Body of pancreas (tissue), 4 donors: ENCODE measurements at regions not wholly inside any gene's neighbourhood (a gene's known extent, or its start where the extent isn't known, plus 50 kb on each side); places are given as distances from the start of the nearest gene placed in this dataset.

Source experiments
- ATAC-seq: fragments of 150-250 bp; one replicate; pipeline ENCODE4 v1.9.1; 2016
- DNase-seq, 4 donors: peaks; one replicate each; pipeline ENCODE4 v3.0.0-alpha.2; 2019
- H3K27ac ChIP-seq, 4 donors: fragments of 200-600 bp; sonication (generic); 1 replicate in 3 of 4; 2 replicates in 1 of 4; pipeline versions ENCODE4 v1.5.1 to v1.6.1; 2016 to 2019; ENCODE audit warnings: mild to moderate bottlenecking in 1 of 4, mixed read lengths in 1 of 4, moderate library complexity in 1 of 4
- H3K27me3 ChIP-seq, 2 donors: fragments of 200-600 bp; sonication (generic); one replicate each; pipeline ENCODE4 v1.6.0; 2016; ENCODE audit warnings: mild to moderate bottlenecking in 1 of 2
- H3K36me3 ChIP-seq, 2 donors: fragments of 200-600 bp; sonication (generic); replicated peaks in 1 of 2; 2 replicates each; pipeline ENCODE4 v1.5.1; 2016; ENCODE audit warnings: low read depth in 2 of 2; ENCODE audit not compliant: insufficient read depth in 1 of 2
- H3K4me1 ChIP-seq: fragments of 200-600 bp; sonication (generic); one replicate; pipeline ENCODE4 v1.6.0; 2016
- H3K4me3 ChIP-seq, 2 donors: fragments of 200-600 bp; sonication (generic); 1 replicate in 1 of 2; 2 replicates in 1 of 2; pipeline ENCODE4 v1.5.1; 2016 to 2019
- H3K9me3 ChIP-seq, 3 donors: fragments of 200-600 bp; sonication (generic); 1 replicate in 2 of 3; 2 replicates in 1 of 3; pipeline ENCODE4 v1.5.1; 2016
- CTCF ChIP-seq, 7 experiments: fragments of 450-650 bp in 4 of 7; fragments of 200-600 bp in 3 of 7; sonication (generic) in 3 of 7; IDR thresholded peaks; one replicate each; pipeline ENCODE4 v1.5.1; 2016 to 2019; ENCODE audit warnings: antibody characterized with exemption in 7 of 7
- POLR2A ChIP-seq, 3 donors: fragments of 450-650 bp; IDR thresholded peaks; one replicate each; pipeline ENCODE4 v1.6.1; 2016; ENCODE audit warnings: antibody characterized with exemption in 3 of 3, mild to moderate bottlenecking in 2 of 3
- WGBS, 2 donors: methylation state at CpG; one replicate each; pipeline ENCODE4 v1.1.5; 2017; 5-methylcytosine and 5-hydroxymethylcytosine counted together
- intact Hi-C: fragments of 100-400 bp; cut with DNase I; formaldehyde crosslinking; loops from one replicate; pipeline ENCODE4 v1.15.1; 2023

DNA sequence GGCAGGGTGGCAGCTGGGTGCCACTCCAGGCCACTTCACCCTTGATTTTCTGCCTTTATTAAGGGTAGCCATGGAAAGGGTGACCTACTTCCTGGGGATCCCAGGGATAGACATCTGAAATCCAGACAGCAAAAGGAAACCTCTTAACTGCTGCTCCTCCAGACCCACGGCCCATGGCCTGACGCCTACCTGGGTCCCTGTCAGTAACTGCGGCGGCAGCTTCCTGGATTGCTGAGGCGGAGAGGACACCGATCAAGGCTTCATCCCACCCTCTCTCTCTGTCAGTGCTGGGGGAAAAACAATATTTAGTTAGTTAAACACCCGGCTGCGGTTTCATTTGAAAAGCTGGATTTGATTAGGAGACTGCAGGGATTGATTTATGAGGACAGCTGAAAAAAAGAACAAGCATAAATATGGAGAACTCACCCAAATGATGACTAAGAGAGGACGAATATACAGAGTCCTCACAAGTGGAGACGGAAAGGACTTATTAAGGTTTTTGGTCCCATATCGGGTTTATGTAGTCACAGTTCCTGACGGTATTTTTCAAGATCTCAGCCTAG is 158.7 kb upstream of the KLF4 start:
- no peak overlapping the region for H3K4me3 ChIP-seq
- intact Hi-C loops: no loop called here
- H3K27me3 ChIP-seq: no peaks in the 10 kb centered on the region
- no peaks in the 10 kb centered on the region for H3K36me3 ChIP-seq
- H3K27ac ChIP-seq: no peak overlapping the region
- H3K9me3 ChIP-seq: no peaks in the 10 kb centered on the region
- ATAC-seq (no peak), DNase-seq (no peak)
- 72 to 81% methylated on average over 12 of the region's 12 CpGs for WGBS, 2 donors
- TF ChIP-seq POLR2A (IDR thresholded peaks at IDR 0.05): no peak
- TF ChIP-seq CTCF (IDR thresholded peaks at IDR 0.05): no peak
- H3K4me1 ChIP-seq: no peaks in the 10 kb centered on the region

GRCh38 chr9:107647611-107648010 is 158.0 kb upstream of the KLF4 start:
- WGBS, 2 donors: 77 to 83% methylated on average over 5 of the region's 5 CpGs
- Histone ChIP-seq H3K4me1 (no peaks in the 10 kb centered on the region), H3K4me3 (no peak overlapping the region), H3K9me3 (no peaks in the 10 kb centered on the region), H3K36me3 (no peaks in the 10 kb centered on the region), H3K27me3 (no peaks in the 10 kb centered on the region), H3K27ac (no peak overlapping the region)
- intact Hi-C loops: no loop called here
- ATAC-seq (no peak), DNase-seq (no peak)
- no peak for TF ChIP-seq CTCF (IDR thresholded peaks at IDR 0.05)
- TF ChIP-seq POLR2A (IDR thresholded peaks at IDR 0.05): no peak

DNA sequence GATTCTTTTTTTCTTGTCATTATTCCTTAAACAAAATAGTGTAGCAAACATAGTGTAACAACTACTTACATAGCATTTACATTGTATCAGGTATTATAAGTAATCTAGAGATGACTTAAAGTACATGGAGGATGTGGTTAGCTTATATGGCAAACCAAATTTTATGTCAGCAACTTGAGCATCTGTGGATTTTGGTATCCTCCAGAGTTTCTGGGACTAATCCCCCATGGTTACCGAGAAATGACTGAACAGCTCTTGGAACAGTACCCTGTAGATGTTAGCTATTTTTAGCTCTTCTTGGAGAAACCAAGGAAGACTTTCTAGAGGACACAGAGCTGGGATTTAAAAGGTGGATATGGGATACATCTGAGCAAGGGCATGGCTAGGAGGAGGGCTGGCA is 157.6 kb upstream of the KLF4 start:
- TF ChIP-seq CTCF (IDR thresholded peaks at IDR 0.05): no peak
- Histone ChIP-seq H3K36me3 (no peaks in the 10 kb centered on the region), H3K27me3 (no peaks in the 10 kb centered on the region), H3K4me1 (no peaks in the 10 kb centered on the region), H3K27ac (no peak overlapping the region), H3K4me3 (no peak overlapping the region), H3K9me3 (no peaks in the 10 kb centered on the region)
- ATAC-seq (no peak), DNase-seq (no peak)
- intact Hi-C loops: no loop called here
- 79 to 82% methylated on average over 1 of the region's 1 CpG for WGBS, 2 donors

DNA sequence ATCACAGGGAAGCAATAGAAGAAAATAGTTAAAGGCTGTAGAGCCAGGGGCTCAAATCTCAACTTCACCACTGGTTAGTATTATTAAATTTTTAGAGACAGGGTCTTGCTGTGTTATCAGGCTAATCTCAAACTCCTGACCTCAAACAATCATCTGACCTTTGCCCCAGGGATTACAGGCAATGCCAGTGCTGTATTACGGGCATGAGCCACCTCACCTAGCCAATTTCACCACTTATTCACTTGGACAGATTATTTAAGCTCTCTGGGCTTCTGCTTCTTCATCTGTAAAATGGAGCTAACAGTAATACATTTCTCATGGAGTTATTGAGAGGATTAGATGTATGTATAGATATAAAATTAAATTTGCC is 155.9 kb upstream of the KLF4 start:
- Histone ChIP-seq H3K4me3 (no peak overlapping the region), H3K27ac (no peak overlapping the region), H3K9me3 (no peaks in the 10 kb centered on the region), H3K36me3 (no peaks in the 10 kb centered on the region), H3K4me1 (no peaks in the 10 kb centered on the region), H3K27me3 (no peaks in the 10 kb centered on the region)
- intact Hi-C loops: no loop called here
- no peak for TF ChIP-seq CTCF (IDR thresholded peaks at IDR 0.05)
- TF ChIP-seq POLR2A (IDR thresholded peaks at IDR 0.05): no peak
- DNase-seq (no peak), ATAC-seq (no peak)
- WGBS, 2 donors: 85 to 86% methylated on average over 1 of the region's 1 CpG

DNA sequence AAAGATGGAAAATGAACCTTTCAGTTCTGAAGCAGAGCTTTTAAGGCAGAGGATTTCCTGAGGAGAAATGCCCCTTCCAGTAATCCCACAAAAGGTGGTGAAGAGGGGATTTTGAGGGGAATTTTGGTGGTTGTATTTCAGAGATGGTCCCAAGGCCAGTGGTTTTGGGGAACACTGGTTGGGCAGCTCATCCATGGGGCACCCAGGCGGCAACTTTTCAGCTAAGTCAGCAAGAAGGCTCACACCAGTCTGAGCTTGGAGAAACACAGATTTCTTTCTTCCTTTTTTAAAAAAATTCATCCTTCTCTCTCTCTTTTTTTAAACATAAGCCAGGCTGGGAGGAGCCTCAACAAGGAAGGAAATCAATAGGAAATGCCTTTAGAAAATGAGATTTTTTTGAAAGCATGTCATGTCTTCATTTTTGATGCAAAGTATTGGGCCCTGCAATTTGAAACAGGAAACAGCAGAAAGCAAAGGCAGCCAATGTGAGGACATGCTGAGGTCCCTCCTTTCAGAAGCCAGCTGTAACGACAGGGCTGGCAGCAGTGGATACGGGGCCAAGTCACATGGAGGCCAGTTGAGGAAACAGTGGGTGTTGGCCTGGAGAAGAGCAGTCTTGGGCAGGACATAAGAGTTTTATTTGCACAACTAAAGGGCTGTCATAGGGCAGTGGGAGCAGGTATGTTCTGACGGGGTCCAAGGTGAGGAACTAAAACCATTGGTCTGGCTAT is 155.3 kb upstream of the KLF4 start:
- no peaks in the 10 kb centered on the region for H3K27me3 ChIP-seq
- no peak overlapping the region for H3K4me3 ChIP-seq
- DNase-seq (peak in 3 of 4 donors; percentile 12 to 61 (median 23)), ATAC-seq (no peak)
- no peaks in the 10 kb centered on the region for H3K36me3 ChIP-seq
- TF ChIP-seq POLR2A (IDR thresholded peaks at IDR 0.05) (no peak), CTCF (IDR thresholded peaks at IDR 0.05) (no peak)
- H3K4me1 ChIP-seq: no peaks in the 10 kb centered on the region
- intact Hi-C loops: no loop called here
- peak overlapping the region in 1 of 4 donors; percentile 25 for H3K27ac ChIP-seq
- 46 to 62% methylated on average over 4 of the region's 4 CpGs for WGBS, 2 donors
- H3K9me3 ChIP-seq: no peaks in the 10 kb centered on the region
